ENCODE measurements at regions not wholly inside any gene's neighbourhood (a gene's known extent, or its start where the extent isn't known, plus 50 kb on each side); places are given as distances from the start of the nearest gene placed in this dataset.

DNA sequence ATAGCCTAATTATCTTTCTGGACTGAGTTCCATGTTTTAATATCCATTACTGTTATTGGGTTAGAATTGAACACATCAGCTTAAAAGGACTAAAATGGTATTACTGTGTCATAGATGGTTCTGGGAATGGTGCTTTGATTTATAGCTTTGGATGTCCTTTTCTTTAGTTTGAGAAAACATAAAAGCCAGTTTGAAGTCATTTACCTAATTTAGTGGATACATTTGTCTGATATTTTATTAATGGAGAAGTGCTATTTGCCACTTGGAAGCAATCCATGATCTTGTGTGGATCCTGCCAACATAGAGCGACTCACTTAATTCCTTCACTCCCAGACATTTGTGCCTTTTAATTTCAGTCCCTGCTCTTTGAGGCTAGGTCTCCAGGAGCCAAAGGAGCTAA lies 212.4 kb upstream of the PACRGL start:
- Histone ChIP-seq H3K36me3 (no peaks in the 10 kb centered on the region), H3K9me3 (no peaks in the 10 kb centered on the region), H3K27me3 (no peaks in the 10 kb centered on the region), H3K4me1 (no peaks in the 10 kb centered on the region), H3K27ac (no peak overlapping the region), H3K4me3 (no peak overlapping the region)
- DNase-seq (no peak), FAIRE-seq (no peak), ATAC-seq (no peak)
- intact Hi-C loops (cut with DNase I): no loop called here
- 45 to 47% methylated on average over 1 of the region's 1 CpG for WGBS, 2 donors
- no peak for TF ChIP-seq CTCF (IDR thresholded peaks at IDR 0.05)

DNA sequence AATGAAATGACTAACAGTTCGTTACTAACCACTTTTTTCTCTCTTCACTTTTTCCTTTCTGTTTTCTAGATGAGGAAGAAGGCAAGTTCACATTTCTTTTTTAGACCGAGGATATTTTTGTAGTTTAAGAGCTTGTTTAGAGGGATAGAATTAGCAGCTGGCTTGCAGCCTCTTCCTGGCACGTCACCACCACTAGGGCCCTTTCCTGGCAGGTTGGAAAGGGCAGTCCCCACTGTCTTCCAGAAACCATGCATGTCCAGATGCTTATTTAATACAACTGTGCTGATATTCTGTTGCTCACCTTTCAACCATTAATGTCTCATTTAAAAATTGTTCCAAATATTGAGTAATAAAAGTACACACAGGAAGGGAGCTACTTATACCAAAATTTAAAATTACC lies 209.5 kb upstream of the PACRGL start:
- H3K36me3 ChIP-seq: no peaks in the 10 kb centered on the region
- no peak overlapping the region for H3K27ac ChIP-seq
- intact Hi-C loops (cut with DNase I): no loop called here
- DNase-seq (no peak), FAIRE-seq (no peak), ATAC-seq (no peak)
- H3K27me3 ChIP-seq: no peaks in the 10 kb centered on the region
- no peak overlapping the region for H3K4me3 ChIP-seq
- 70 to 71% methylated on average over 3 of the region's 3 CpGs for WGBS, 2 donors
- TF ChIP-seq CTCF (IDR thresholded peaks at IDR 0.05): no peak
- H3K4me1 ChIP-seq: no peaks in the 10 kb centered on the region
- no peaks in the 10 kb centered on the region for H3K9me3 ChIP-seq

GRCh38 chr4:20493761-20494353 lies 206.4 kb upstream of the PACRGL start:
- 83 to 89% methylated on average over 1 of the region's 1 CpG for WGBS, 2 donors
- intact Hi-C loops (cut with DNase I): no loop called here

DNA sequence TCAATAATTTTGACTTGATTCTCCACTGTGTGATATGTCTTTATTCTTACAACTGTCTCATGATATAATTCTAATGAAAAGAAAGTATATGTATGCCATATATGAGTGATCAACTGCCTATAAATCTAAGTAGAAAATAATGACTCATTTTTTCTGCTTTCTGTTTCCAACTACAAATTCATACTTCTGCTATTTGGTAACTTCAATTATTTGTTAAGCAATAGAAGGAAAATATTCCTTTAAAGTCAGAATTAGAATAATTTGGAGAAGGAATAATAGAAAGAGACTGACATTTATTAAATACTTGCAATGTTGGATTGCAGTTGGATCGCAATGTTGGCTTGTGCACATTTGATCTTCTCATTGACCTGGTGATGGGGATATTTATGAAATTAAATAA lies 204.2 kb upstream of the PACRGL start:
- TF ChIP-seq CTCF (IDR thresholded peaks at IDR 0.05): no peak
- Histone ChIP-seq H3K27ac (no peak overlapping the region), H3K4me3 (no peak overlapping the region), H3K4me1 (no peaks in the 10 kb centered on the region), H3K36me3 (no peaks in the 10 kb centered on the region), H3K27me3 (no peaks in the 10 kb centered on the region), H3K9me3 (no peaks in the 10 kb centered on the region)
- intact Hi-C loops (cut with DNase I): no loop called here
- DNase-seq (no peak), FAIRE-seq (peak; percentile 20), ATAC-seq (no peak)
- 94 to 97% methylated on average over 1 of the region's 1 CpG for WGBS, 2 donors

More at GRCh38 chr4:20493761-20494353, 206.4 kb upstream of the PACRGL start:
- FAIRE-seq (no peak), ATAC-seq (no peak), DNase-seq (no peak)
- Histone ChIP-seq H3K36me3 (no peaks in the 10 kb centered on the region), H3K27ac (no peak overlapping the region), H3K4me3 (no peak overlapping the region), H3K4me1 (no peaks in the 10 kb centered on the region), H3K9me3 (no peaks in the 10 kb centered on the region), H3K27me3 (no peaks in the 10 kb centered on the region)
- TF ChIP-seq CTCF (IDR thresholded peaks at IDR 0.05): no peak

- ATAC-seq (no peak), DNase-seq (no peak), FAIRE-seq (no peak)
- no peak for TF ChIP-seq CTCF (IDR thresholded peaks at IDR 0.05)
- no peaks in the 10 kb centered on the region for H3K9me3 ChIP-seq
- H3K27ac ChIP-seq: no peak overlapping the region
- no peaks in the 10 kb centered on the region for H3K36me3 ChIP-seq
- 87 to 88% methylated on average over 3 of the region's 3 CpGs for WGBS, 2 donors
- intact Hi-C loops (cut with DNase I): no loop called here
- H3K4me3 ChIP-seq: no peak overlapping the region
- no peaks in the 10 kb centered on the region for H3K27me3 ChIP-seq
- H3K4me1 ChIP-seq: no peaks in the 10 kb centered on the region
Measured at GRCh38 chr4:20504146-20504545, 196.1 kb upstream of the PACRGL start.

Data from pancreas (tissue), 10 donors.